Activated CD4-positive, alpha-beta T cell treated with anti-CD3 and anti-CD28 coated beads, Interleukin-2, amount 50 U/mL, for 24 hours (primary cell): ENCODE measurements at regions not wholly inside any gene's neighbourhood (a gene's known extent, or its start where the extent isn't known, plus 50 kb on each side); places are given as distances from the start of the nearest gene placed in this dataset.

Experiments used
- DNase-seq, 2 donors: peaks; one replicate each; pipeline ENCODE4 v3.0.0-alpha.2; 2020; ENCODE audit warnings: low read depth in 1 of 2, low spot score in 1 of 2

GRCh38 chr10:110413049-110413783, 84.5 kb upstream of the DUSP5 start:
- no peak for DNase-seq

- DNase-seq: no peak
These were observed 83.7 kb upstream of the DUSP5 start for GRCh38 chr10:110413903-110414547.

- peak; percentile 63 to 87 for DNase-seq
These were observed 83.0 kb upstream of the DUSP5 start for GRCh38 chr10:110414548-110415309.

GRCh38 chr10:110415809-110416208, 81.9 kb upstream of the DUSP5 start:
- DNase-seq: no peak

- no peak for DNase-seq
These were observed 80.7 kb upstream of the DUSP5 start for GRCh38 chr10:110416776-110417711.

GRCh38 chr10:110418218-110418617, 79.5 kb upstream of the DUSP5 start:
- no peak for DNase-seq

- DNase-seq: no peak
These were observed 78.4 kb upstream of the DUSP5 start for GRCh38 chr10:110419265-110419664.

- DNase-seq: no peak
These were observed 77.1 kb upstream of the DUSP5 start for GRCh38 chr10:110420401-110421193.

GRCh38 chr10:110421512-110422138, 76.1 kb upstream of the DUSP5 start:
- no peak for DNase-seq

- no peak for DNase-seq
These were observed 75.2 kb upstream of the DUSP5 start for GRCh38 chr10:110422548-110422947.

- DNase-seq: no peak
These were observed 74.1 kb upstream of the DUSP5 start for GRCh38 chr10:110423650-110424049.

- DNase-seq: peak in 1 of 2 donors; percentile 42
These were observed 71.9 kb upstream of the DUSP5 start for GRCh38 chr10:110425684-110426293.

GRCh38 chr10:110426294-110427181, 71.2 kb upstream of the DUSP5 start:
- DNase-seq: no peak

- DNase-seq: no peak
These were observed 68.4 kb upstream of the DUSP5 start for GRCh38 chr10:110429301-110429700.

- no peak for DNase-seq
These were observed 67.1 kb upstream of the DUSP5 start for GRCh38 chr10:110430340-110431273.

GRCh38 chr10:110431659-110432058, 66.0 kb upstream of the DUSP5 start:
- DNase-seq: no peak

GRCh38 chr10:110432084-110432483, 65.6 kb upstream of the DUSP5 start:
- no peak for DNase-seq
